T-helper 1 cell treated with Interleukin-12 subunit alpha and Interleukin-12 subunit beta and Interleukin-4 antibody, amounts not matched to agents 30 ng/mL and 1 ng/mL, for 36 hours (primary cell): ENCODE measurements at regions not wholly inside any gene's neighbourhood (a gene's known extent, or its start where the extent isn't known, plus 50 kb on each side); places are given as distances from the start of the nearest gene placed in this dataset.

Experiments used
- intact Hi-C: fragments of 100-400 bp; cut with micrococcal nuclease; formaldehyde crosslinking; loops from one replicate; pipeline ENCODE4 v1.15.1; 2024

- intact Hi-C loops = no loop called here
Measured at GRCh38 chr15:70478251-70478990, 284.9 kb downstream of the UACA start.

DNA sequence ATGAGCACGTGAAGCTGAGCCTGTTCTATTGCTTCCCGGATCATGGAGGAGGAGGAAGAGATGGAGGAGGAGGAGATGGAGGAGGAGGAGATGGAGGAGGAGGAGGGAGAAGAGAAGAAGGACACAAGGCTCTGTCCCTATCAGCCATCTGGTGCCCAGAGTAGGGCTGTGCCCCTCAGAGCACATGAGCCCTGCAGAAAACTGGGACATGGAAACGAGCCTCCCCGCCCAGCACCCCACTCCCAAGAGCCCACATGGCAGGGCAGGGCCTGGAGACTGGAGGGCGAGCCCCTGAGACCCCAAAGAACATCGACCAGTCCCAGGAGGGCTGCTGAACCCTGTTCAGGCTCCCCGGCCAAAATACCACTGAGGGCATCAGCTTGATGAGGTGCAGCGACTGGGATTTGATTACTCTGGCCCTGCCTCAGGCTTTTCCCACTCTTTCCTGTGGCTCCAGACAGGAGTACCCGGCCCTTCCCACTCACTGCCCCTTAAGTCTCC is 285.6 kb downstream of the UACA start:
- intact Hi-C loops = no loop called here

- intact Hi-C loops = no loop called here
Measured at GRCh38 chr15:70476441-70476840, 286.9 kb downstream of the UACA start.

DNA sequence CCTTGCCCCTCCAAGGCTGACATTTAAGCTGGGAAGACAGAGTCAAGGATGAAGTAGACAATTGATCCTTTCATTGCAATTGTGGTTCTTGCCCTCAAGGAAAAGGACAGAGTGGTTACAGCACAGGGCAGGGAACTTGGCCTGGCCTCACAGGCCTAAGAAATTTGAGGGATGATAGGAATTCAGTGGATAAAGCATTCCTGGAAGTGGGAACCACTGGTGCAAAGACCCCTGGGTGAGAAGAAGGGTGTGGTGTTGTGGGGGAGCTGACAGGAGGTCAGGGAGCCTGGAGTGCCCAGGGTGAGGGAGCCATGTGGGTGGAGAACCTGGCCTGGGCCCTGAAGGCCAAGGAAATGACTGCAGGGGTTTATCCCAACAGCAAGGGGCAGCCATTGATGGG is 287.4 kb downstream of the UACA start:
- intact Hi-C loops = loop anchor here (1.0 kb wide), 2 partner anchors 10 to 16 kb away; no protein-coding TSS in a partner anchor

- intact Hi-C loops = loop anchor here (1.0 kb wide), 2 partner anchors 11 to 17 kb away; no protein-coding TSS in a partner anchor
Measured at GRCh38 chr15:70475407-70475781, 288.0 kb downstream of the UACA start.

DNA sequence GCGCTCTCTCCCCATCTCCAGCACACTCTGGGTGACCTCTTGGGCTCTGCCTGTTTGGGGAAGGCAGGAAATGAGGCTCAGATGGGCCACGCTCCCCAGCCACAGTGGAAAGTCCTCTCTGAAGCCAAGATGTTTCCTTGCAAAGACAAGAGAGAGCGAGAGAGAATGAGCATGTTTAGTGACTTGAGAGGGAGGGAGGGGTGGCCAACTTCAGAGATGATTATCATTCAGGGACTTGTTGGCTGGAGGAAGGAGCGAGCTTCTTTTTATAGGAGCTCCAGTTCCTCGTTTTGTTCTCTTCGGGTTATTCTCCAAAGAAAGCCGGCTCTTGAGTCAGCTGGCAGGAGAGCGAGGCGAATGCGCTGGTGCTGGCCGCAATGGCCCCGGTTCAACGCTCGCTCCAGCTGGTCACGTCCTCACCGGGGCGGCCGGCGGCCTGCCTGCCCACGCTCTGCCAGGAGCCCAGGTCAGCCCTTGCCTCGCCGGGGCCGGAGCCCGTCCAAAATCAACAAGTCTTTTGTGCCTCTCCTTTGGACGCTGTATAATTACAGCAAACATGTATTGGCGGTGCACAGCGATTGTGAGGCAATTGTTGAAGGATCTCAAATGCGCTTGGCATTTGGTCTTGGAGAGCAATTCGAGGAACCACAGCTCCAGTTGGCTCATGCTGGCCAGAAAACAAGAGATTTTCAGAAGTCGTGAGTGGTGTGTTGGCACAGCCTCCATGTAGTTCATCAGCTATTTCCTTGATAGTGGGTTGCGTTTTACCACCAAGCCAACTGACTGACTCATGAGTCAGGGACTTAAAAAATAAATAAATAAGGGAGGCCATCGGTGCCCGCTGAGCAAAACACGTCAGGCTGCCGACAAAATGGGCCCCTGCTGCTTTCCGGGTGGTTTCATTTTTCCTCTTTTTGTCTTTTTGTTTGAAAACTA is 288.6 kb downstream of the UACA start:
- intact Hi-C loops = loop anchor here (1.0 kb wide), 2 partner anchors 12 to 18 kb away; no protein-coding TSS in a partner anchor

DNA sequence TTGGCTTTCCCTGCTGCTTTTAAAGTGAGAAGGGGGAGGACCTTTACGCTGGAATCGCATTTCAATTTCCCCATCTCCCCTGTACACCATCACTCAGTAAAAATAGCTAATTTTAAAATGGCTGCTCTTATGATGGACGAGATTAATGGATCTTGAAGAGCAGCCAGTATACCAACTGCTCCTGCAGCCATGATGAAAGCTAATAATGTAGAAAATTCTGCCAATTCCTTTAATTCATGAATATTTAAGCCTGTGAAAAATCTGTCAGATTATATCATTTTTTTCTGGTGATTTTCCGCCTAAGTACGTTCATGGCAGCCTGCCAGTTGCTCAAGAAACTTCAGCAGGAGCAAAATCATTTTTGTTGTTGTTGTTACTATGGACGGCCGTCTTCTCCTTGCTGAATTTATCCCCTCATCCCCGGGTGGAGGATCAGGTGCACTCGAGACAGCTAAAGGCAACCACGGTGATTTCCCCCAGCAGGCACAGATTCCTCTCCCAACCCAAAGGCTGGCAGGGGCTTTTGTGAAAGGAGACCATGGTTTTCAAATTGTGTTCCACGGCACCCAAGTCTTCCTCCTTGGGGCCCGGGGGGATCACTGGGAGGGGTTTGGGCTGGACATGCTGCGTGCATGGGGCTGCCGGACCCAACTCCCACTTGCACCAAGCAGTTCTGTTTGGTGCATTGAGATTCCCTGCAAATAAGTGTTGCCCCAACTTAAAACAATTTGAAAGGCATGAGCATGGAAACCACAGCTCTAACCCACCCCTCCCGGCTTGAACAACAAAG is 289.6 kb downstream of the UACA start:
- intact Hi-C loops = no loop called here

GRCh38 chr15:70471517-70471916 is 291.8 kb downstream of the UACA start:
- intact Hi-C loops = no loop called here

- intact Hi-C loops = no loop called here
Measured at GRCh38 chr15:70470556-70471191, 292.7 kb downstream of the UACA start.

- intact Hi-C loops = no loop called here
Measured at GRCh38 chr15:70469651-70470555, 293.5 kb downstream of the UACA start.

GRCh38 chr15:70469182-70469581 is 294.2 kb downstream of the UACA start:
- intact Hi-C loops = no loop called here

DNA sequence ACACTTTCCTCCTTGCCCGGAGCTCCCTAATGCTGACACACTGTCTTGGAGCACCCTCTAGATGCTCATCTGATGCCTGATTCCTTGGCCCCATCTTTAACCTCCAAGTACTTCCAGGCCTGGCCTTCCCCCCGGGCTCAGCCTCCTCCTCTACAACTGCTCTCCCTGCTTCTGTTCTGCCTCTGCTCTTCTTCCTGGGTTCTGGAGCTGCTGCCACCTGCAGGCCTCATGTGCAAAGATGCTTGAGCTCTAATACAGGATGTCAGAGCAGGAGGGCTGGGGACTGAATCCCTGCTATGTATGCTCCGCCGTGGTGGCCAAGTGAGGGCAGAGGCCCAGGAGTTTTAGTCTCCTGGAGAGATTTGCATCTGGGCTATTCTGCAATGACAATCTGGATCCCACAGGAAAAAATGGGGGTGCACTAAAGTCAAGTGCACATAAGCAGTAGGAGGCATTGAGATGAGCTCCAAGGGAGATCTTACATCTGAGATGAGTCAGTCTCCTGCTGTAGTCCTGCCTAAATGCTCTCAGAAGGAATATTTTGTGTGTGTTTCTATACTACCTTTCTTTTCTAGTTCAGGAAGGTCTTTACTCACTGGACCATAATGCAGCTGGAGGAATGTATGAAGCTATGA is 296.3 kb downstream of the UACA start:
- intact Hi-C loops = loop anchor here (1.0 to 2.0 kb wide), 3 partner anchors 20 to 992 kb away; no protein-coding TSS in a partner anchor

DNA sequence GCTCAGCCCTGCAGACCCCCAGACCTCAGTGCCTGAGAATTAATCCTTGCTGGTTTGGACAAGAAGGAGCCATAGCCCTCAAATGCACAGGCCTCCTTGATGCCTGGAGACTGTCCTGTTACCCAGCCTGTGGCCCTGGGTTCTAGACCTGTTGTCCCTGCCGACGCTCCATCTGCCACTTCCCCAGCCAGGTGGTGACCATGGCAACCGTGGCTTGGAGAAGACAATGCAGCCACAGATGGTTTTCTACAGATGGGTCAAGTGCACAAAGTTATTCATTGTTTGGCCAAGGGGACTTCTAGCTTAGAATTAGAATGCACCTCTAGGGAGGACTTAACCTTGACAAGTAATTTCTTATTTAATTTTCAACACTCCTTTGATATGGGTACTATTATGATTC is 297.1 kb downstream of the UACA start:
- intact Hi-C loops = loop anchor here (2.0 kb wide), 2 partner anchors 20 to 46 kb away; no protein-coding TSS in a partner anchor

DNA sequence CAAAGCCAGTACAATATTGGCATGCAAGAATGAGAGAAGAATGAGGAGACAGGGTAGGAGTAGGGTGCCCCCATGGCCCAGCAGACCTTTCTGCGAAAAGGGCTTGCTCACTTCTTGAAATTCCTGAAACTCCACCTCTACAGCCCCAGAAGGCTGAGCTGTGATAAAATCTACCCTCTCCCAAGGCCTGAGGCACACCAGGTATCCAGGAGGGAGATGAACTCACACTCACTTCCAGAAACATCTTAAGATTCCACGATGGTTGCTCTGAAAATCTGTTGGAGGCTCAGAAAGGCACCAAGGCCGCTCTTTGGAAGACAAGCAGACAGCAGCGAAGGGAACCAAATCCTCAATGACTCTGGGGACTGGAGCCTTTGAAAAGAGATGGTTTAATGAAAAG is 297.5 kb downstream of the UACA start:
- intact Hi-C loops = loop anchor here (2.0 kb wide), 2 partner anchors 21 to 47 kb away; no protein-coding TSS in a partner anchor

- intact Hi-C loops = no loop called here
Measured at GRCh38 chr15:70463453-70463834, 299.9 kb downstream of the UACA start.

GRCh38 chr15:70461992-70462391 is 301.4 kb downstream of the UACA start:
- intact Hi-C loops = no loop called here

- intact Hi-C loops = no loop called here
Measured at GRCh38 chr15:70461017-70461416, 302.3 kb downstream of the UACA start.

DNA sequence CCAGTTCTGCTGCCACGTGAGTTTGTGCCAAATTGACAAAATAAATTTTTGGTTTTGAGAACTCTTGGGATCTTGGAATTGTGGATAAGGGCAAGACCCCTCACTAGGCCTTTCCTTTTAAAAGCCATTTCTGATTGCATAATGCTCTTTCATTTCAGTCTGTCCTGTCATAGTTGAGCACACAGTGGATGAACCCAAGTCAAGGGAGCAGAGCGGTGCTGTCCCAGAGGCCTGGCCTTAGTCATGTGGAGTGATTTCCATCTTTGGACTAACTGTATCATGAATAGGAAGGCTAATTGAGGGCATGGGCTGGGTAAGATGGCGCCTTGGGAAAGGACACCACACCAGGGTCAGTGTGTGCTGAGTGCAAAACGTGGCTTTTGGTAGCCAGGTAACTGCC is 304.0 kb downstream of the UACA start:
- intact Hi-C loops = no loop called here

DNA sequence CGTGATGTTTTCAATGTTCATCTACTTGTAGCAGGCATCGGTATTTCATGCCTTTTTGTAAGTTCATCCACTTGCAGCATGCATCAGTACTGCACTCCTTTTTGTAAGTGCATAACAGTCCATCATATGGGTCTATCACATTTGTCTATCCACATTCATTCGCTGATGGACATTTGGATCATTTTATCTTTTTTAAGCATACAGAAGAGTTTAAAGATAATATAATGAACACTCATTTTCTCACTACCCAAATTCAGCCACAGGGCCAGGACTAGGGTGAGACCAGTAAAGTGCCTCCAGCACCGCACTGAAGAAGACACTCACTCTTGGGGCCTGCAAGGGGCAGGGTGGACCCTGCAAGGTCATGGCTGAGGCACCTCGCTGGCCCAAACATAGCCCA is 309.6 kb downstream of the UACA start:
- intact Hi-C loops = no loop called here
